ENCODE measurements at regions not wholly inside any gene's neighbourhood (a gene's known extent, or its start where the extent isn't known, plus 50 kb on each side); places are given as distances from the start of the nearest gene placed in this dataset.
"Not testable (repeated sequence)": the region's sequence is repeated elsewhere in the genome, so short reads cannot be mapped to it uniquely, and the experiment has no call there.

DNA sequence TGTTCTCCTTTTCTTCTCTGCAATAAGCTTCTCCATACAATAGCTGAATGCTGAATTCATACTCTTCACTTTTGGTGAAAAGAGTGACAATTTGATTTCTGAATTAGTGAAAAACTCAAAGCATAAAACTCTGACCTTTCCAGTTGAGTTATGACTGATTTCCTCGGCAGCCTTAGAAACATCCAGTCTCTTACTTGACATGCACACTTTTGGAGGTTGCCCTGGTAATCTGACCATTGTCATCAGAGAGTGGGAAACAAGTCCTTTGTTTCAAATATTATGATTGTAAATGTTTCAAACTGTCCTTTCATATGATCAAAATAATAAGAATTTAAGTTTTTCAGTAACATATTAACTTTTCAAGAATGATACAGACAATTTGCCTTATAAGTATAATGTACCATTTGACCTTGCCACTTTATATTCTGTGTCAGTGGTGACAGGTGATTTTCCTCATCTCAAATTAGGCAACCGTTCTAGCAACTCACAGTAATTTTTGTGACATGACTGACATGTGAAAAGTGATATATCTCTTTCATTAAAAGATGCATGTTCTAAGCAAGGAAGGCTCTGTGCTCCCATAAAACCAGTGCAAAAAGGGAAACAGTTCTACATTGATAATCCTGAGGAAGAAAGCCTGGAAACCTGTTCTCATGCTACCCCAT is 507.6 kb upstream of the ROBO2 start:
- Mint-ChIP-seq H3K36me3 (ENCODE audit: insufficient read depth) (no peaks in the 10 kb centered on the region), H3K4me3 (no peak overlapping the region), H3K27ac (no peak overlapping the region), H3K27me3 (no peaks in the 10 kb centered on the region), H3K4me1 (ENCODE audit: low read depth in 2 of 2) (no peaks in the 10 kb centered on the region), H3K9me3 (peaks cover 35 to 57% of the 10 kb centered on the region in 2 donors)
- DNase-seq (no peak), ATAC-seq (replicated peaks) (no peak)

DNA sequence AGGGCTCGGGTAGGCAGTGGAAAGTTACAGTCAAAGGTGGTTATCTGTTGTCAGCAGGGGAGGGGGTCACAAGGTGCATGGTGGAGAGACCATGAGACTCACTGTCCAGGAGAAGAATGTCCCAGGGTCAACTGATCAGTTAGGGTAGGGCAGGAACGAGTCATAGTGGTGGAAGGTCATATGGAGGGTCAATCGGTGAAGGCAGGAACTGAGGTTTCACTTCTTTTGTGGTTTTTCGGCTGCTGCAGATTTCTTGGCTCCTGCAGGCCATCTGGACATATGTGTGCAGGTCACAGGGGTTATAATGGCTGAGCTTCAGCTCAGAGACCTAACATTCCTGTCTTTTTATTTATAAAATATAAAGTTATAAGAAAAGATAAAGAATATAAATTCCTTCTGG is 506.2 kb upstream of the ROBO2 start:
- not testable (repeated sequence) for H3K4me1 Mint-ChIP-seq (ENCODE audit: low read depth in 2 of 2); H3K4me3 Mint-ChIP-seq; H3K27ac Mint-ChIP-seq; H3K27me3 Mint-ChIP-seq; DNase-seq; ATAC-seq (replicated peaks); H3K36me3 Mint-ChIP-seq (ENCODE audit: insufficient read depth)
- peaks cover 31 to 47% of the 10 kb centered on the region in 2 donors for H3K9me3 Mint-ChIP-seq

DNA sequence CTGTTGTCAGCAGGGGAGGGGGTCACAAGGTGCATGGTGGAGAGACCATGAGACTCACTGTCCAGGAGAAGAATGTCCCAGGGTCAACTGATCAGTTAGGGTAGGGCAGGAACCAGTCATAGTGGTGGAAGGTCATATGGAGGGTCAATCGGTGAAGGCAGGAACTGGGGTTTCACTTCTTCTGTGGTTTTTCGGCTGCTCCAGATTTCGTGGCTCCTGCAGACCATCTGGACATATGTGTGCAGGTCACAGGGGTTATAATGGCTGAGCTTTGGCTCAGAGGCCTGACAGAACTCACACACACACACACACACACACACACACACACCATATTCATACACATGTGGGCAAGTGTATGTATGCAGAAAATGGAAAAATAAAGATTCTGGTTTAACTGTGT is 502.0 kb upstream of the ROBO2 start:
- not testable (repeated sequence) for H3K36me3 Mint-ChIP-seq (ENCODE audit: insufficient read depth); H3K27me3 Mint-ChIP-seq; H3K4me3 Mint-ChIP-seq; H3K27ac Mint-ChIP-seq; ATAC-seq (replicated peaks); DNase-seq; H3K4me1 Mint-ChIP-seq (ENCODE audit: low read depth in 2 of 2)
- H3K9me3 Mint-ChIP-seq: peaks cover 30 to 34% of the 10 kb centered on the region in 2 donors

DNA sequence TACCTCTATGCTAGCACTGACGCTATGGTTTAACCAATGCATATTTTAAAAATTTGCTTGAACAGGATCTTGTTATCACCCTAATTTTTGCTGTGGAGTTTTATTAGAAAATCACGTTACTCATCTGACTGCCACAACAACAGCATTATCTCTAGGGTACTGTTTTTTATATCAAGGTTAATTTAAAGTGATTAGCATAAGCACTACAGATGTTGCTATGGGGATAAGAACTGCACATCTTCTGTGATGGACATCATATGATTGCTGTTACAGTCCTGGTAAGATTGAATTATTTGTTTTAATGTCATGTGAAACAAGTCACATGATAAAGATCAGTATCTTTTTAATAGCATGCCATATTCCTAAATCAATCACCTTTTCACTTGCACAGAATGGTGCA is 492.2 kb upstream of the ROBO2 start:
- no peak overlapping the region for H3K4me3 Mint-ChIP-seq
- DNase-seq (no peak), ATAC-seq (replicated peaks) (no peak)
- H3K27ac Mint-ChIP-seq: no peak overlapping the region
- H3K27me3 Mint-ChIP-seq: no peaks in the 10 kb centered on the region
- H3K4me1 Mint-ChIP-seq (ENCODE audit: low read depth in 2 of 2): no peaks in the 10 kb centered on the region
- peaks cover 8 to 16% of the 10 kb centered on the region in 2 donors for H3K9me3 Mint-ChIP-seq
- H3K36me3 Mint-ChIP-seq (ENCODE audit: insufficient read depth): no peaks in the 10 kb centered on the region

DNA sequence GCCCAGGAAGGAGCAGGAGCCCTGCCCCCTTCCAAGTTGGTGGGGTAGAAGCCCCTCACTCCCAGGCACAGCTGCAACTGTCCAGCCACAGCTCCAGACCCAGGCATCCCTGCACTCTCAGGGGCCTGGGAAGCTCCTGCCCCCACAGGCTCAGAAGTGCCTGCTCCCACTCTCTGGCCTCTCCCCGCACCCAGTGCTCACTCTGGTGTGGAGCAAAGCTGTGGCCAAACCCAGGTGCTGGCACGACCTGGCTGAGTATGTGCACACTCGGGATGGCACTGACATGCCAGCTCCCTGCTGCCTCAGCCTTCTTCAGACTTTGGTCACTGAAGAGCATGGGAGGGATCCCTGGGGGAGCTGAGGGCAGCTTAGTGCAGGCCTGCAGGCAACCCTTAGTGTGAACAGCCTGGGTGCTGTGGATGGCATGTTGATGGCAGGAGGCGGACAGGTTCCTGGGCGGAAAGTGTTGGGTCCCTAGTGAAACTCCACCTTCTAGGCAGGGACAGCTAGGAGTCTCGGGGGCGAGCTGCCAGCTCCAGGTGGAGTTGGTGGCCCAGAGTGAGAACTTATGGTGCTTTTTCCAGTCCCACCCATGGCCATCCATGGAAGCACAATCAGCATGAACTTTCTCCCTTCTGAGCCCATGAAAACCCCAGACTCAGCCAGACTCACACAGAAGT is 489.2 kb upstream of the ROBO2 start:
- Mint-ChIP-seq H3K36me3 (ENCODE audit: insufficient read depth) (no peaks in the 10 kb centered on the region), H3K27ac (no peak overlapping the region), H3K27me3 (no peaks in the 10 kb centered on the region), H3K4me3 (no peak overlapping the region), H3K4me1 (ENCODE audit: low read depth in 2 of 2) (no peaks in the 10 kb centered on the region), H3K9me3 (peaks cover 6 to 8% of the 10 kb centered on the region in 2 donors)
- DNase-seq (no peak), ATAC-seq (replicated peaks) (no peak)

DNA sequence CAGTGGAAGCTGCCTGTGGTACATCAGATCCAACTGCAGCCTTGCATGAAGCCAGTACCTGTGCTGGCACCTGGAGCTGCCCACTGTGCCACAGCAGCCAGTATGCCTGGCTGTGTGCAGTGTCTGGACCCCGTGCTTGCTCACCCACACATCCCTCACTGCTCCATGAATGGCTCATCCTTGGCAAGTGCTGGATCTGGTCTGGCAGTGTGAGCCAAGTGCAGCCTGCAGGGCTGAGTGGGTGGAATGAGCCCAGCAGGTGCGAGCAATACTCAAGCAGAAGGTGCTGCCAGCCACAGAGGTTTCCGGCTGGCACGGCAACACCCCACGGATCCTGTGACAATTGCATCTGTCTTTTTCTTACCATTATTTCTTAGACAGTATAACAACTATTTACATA is 488.2 kb upstream of the ROBO2 start:
- Mint-ChIP-seq H3K27me3 (no peaks in the 10 kb centered on the region), H3K36me3 (ENCODE audit: insufficient read depth) (no peaks in the 10 kb centered on the region), H3K4me1 (ENCODE audit: low read depth in 2 of 2) (no peaks in the 10 kb centered on the region), H3K9me3 (peaks cover 5 to 8% of the 10 kb centered on the region in 2 donors), H3K27ac (no peak overlapping the region), H3K4me3 (no peak overlapping the region)
- no peak for ATAC-seq (replicated peaks)
- no peak for DNase-seq

DNA sequence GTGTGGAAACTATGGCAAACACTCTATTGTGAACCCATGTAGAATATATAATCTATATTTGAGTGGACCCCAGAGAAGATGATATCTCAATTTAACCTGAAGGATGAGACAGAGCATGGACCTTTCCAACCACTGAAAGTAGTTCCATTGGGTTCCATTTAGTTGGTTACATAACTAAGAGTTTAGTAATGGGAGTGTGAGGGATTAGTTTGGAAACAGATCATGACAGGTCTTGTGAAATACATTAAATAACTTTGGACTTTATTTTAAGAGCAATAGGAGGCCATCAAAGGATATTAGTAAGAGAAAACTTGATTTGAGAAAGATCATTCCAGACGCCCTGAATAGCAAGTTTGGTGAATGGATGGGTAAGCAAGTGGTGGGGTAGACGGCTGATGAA is 487.2 kb upstream of the ROBO2 start:
- no peaks in the 10 kb centered on the region for H3K36me3 Mint-ChIP-seq (ENCODE audit: insufficient read depth)
- no peak overlapping the region for H3K4me3 Mint-ChIP-seq
- H3K4me1 Mint-ChIP-seq (ENCODE audit: low read depth in 2 of 2): no peaks in the 10 kb centered on the region
- no peak for DNase-seq
- ATAC-seq (replicated peaks): no peak
- no peak overlapping the region for H3K27ac Mint-ChIP-seq
- H3K27me3 Mint-ChIP-seq: no peaks in the 10 kb centered on the region
- H3K9me3 Mint-ChIP-seq: peaks cover 5 to 8% of the 10 kb centered on the region in 2 donors

DNA sequence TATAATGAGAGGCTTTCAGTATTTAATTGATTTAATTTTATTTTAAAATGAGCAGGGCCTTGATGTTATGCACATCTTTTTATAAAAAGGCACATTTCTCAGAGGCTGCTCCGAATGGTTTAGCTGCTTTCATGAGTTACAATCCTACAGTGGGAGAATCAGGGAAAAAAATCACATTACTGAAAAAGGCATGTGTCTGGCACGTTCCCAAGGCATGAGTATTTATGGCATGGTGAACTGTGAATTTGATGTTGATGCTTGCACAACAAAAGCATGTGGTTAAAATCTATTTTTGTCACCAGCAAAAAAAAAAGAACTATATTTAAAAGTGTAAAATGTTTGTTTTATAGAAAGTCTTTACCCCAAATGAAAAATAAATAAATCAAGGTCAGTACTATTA is 485.2 kb upstream of the ROBO2 start:
- Mint-ChIP-seq H3K27ac (no peak overlapping the region), H3K4me3 (no peak overlapping the region), H3K4me1 (ENCODE audit: low read depth in 2 of 2) (no peaks in the 10 kb centered on the region), H3K9me3 (peaks cover 0 to 8% of the 10 kb centered on the region in 2 donors), H3K27me3 (no peaks in the 10 kb centered on the region), H3K36me3 (ENCODE audit: insufficient read depth) (no peaks in the 10 kb centered on the region)
- DNase-seq: no peak
- no peak for ATAC-seq (replicated peaks)

DNA sequence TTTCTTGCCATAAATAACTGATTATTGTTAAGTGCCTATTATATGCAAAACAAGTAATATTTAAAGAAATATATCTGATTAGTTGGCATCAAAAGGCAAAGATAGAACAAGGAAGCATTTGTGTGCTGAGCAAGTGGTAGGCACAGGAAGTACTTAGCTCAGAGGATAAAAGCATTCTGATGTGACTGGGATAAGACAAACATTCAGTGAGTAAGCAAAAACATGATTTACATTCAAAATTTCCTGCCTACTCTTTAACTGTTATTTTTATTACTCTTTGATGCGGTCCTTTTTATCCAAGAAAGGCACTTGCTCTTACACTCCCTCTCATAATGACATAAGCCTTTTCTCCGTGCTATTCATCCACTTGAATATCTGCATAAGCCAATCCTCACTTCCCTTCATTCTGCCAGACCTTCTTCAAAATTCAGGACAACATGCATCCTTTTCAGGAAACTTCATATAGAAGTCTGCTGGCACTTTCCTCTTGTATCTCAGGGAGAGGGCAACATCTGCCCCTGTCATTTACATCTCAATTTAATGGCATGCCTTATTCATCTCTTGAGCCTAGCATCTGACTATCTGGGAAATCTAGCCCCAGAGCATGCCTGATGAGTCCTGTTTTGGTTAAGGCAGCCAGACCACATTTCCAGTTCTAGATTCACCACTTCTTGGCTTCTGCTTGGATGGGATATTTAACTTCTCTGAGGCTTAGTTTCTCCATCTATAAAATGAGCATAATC is 478.2 kb upstream of the ROBO2 start:
- H3K36me3 Mint-ChIP-seq (ENCODE audit: insufficient read depth): no peaks in the 10 kb centered on the region
- no peak overlapping the region for H3K27ac Mint-ChIP-seq
- DNase-seq: no peak
- no peak overlapping the region for H3K4me3 Mint-ChIP-seq
- ATAC-seq (replicated peaks): no peak
- H3K27me3 Mint-ChIP-seq: no peaks in the 10 kb centered on the region
- H3K9me3 Mint-ChIP-seq: peaks cover 9% of the 10 kb centered on the region in 2 donors
- H3K4me1 Mint-ChIP-seq (ENCODE audit: low read depth in 2 of 2): no peaks in the 10 kb centered on the region

DNA sequence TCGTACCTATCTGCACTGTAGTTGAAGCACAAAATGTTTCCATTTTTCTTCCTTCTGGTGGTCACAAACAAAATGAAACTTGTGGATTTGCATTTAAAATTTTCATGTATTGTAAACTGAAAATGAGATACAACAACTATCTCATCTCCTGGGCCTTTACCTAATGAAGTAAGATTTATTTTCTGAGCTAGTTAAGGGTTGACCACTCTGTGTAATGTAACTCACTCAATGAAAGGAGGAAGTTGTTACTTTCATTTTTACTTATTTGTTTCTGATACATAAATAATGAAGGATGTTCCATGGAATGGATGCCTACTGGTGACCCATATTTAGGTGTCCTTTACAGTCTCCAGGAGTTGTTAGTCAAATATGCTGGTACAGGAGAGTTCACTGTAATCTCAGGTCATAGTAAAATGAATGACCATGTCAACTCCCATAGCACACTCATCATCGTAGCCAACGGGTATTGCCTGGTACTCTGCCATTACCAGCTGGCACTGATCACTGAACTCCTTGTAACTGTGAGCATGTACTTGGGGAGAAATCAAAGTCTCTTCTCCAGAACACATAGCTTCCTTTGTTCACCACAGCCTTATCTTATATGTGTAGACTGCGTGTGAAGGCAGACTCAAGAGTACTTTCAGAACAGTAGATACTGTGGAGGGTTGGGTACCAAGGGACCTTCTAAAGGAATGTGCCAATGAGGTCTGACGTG is 474.2 kb upstream of the ROBO2 start:
- DNase-seq: no peak
- Mint-ChIP-seq H3K9me3 (peaks cover 6 to 9% of the 10 kb centered on the region in 2 donors), H3K27ac (no peak overlapping the region), H3K27me3 (no peaks in the 10 kb centered on the region), H3K4me1 (ENCODE audit: low read depth in 2 of 2) (no peaks in the 10 kb centered on the region), H3K4me3 (no peak overlapping the region), H3K36me3 (ENCODE audit: insufficient read depth) (no peaks in the 10 kb centered on the region)
- ATAC-seq (replicated peaks): no peak

DNA sequence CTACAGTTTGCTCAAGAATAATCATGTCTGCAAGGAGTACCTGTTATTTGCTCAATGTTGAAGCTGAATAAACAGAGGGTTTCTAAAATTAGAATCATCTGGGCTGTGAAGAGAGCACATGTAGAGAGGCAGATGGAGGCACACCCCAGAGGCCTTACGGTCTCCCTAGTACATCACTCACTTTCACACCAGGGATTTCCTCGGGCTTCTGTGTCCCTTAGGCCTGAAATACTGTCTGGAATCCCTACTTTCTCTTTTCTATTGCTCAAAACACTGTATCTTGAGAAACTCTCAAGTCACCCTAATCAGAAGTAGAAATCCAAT is 473.7 kb upstream of the ROBO2 start:
- DNase-seq: no peak
- Mint-ChIP-seq H3K4me3 (no peak overlapping the region), H3K27me3 (no peaks in the 10 kb centered on the region), H3K4me1 (ENCODE audit: low read depth in 2 of 2) (no peaks in the 10 kb centered on the region), H3K36me3 (ENCODE audit: insufficient read depth) (no peaks in the 10 kb centered on the region), H3K9me3 (peaks cover 6 to 9% of the 10 kb centered on the region in 2 donors), H3K27ac (no peak overlapping the region)
- ATAC-seq (replicated peaks): no peak

DNA sequence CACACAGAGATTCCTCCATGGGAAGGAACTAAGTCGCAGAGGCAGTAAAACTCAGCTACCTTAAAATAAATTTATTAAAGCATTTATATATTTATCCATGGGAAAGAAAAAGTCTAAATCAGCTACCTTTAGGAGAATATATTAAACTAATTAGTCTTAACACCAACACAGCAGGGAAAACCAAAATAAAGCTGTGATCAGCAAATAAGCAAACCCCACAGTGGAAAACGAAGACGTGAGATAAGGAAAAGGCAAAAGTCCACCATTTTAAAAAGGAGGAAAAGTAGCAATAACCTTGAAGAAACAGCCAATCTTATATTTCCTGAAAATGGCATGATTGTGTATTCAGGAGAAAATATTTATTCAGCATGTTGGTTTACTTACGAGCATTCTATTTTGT is 473.0 kb upstream of the ROBO2 start:
- no peak for DNase-seq
- Mint-ChIP-seq H3K4me1 (ENCODE audit: low read depth in 2 of 2) (no peaks in the 10 kb centered on the region), H3K27ac (no peak overlapping the region), H3K36me3 (ENCODE audit: insufficient read depth) (no peaks in the 10 kb centered on the region), H3K4me3 (no peak overlapping the region), H3K27me3 (no peaks in the 10 kb centered on the region), H3K9me3 (peaks cover 6 to 9% of the 10 kb centered on the region in 2 donors)
- no peak for ATAC-seq (replicated peaks)

DNA sequence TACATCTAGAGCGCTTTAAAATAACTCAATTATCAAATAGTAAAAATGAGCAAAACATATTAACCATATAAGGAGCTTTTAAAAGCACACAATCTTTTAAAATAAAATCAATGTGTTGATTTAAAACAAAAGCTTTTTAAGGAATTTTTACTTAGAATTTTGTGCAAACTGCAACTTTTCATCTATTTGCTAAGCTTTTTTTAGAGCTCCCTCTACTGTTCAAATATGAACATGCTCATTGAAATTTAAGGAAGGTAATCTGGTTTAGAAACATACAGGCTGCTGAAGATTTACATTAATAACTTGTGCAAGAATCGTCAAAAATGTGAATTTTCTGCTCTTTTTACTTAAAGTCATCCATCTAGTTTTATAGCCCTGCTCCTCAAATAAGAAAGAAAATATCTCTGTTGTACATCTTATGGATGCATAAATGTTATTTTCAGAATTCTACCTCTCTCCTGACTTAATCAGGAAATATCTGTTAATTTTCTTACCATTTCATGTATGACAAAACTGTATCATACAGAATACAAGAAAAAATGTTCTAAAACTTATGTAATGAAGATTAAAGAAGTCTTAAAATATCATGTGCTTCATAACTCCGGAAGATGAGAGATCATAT is 469.4 kb upstream of the ROBO2 start:
- H3K27me3 Mint-ChIP-seq: no peaks in the 10 kb centered on the region

More for the DNA sequence above, 469.4 kb upstream of the ROBO2 start:
- Mint-ChIP-seq H3K9me3 (no peaks in the 10 kb centered on the region), H3K27ac (no peak overlapping the region), H3K4me1 (ENCODE audit: low read depth in 2 of 2) (no peaks in the 10 kb centered on the region), H3K4me3 (no peak overlapping the region), H3K36me3 (ENCODE audit: insufficient read depth) (no peaks in the 10 kb centered on the region)
- DNase-seq (no peak), ATAC-seq (replicated peaks) (no peak)
